Stimulated activated CD4-positive, alpha-beta T cell treated with anti-CD3 and anti-CD28 coated beads, Interleukin-4, amount 100 ng/mL, for 4 hours (primary cell): ENCODE measurements at regions not wholly inside any gene's neighbourhood (a gene's known extent, or its start where the extent isn't known, plus 50 kb on each side); places are given as distances from the start of the nearest gene placed in this dataset.

Source experiments
- DNase-seq, 2 experiments: peaks; one replicate each; pipeline ENCODE4 v3.0.0-alpha.2; 2020

DNA sequence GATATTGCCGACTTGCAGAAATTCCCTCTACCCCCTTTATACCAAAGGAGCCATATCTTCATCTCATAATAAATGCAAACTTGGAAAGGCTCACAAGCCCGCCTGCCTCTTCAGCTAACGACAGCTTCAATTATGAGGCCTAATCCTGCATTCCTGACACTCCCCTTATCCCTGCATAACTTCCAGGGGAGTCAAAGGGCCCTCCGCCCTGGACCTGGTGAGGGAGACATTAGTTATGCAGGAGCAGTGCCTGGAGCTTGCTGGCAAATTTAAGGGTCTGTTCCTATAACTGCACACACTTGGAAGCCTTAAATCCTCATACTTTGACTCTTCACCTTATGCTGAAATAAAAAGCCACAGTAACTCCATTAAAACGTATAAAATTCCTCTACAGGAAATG is 617.9 kb downstream of the BNC2 start:
- no peak for DNase-seq

DNA sequence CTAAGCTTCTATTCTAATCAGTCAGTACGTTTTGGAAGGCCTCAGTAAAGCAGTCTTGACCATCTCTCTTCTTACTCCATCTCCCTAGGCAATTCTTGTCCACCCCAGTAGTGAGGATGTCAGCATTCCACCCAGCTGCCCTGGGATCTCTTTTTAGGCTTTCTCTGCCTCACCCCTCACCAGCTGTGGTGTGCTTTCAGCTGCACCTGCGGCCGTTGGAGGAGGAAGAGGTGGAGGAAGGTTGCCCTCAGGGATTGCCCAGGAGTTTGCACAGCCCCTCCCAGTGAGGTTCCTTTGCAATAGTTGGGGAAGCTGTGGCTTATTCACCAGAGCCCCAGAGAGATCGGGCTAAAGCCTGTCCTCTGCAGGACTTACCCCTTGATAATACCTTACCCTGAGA is 615.8 kb downstream of the BNC2 start:
- no peak for DNase-seq

DNA sequence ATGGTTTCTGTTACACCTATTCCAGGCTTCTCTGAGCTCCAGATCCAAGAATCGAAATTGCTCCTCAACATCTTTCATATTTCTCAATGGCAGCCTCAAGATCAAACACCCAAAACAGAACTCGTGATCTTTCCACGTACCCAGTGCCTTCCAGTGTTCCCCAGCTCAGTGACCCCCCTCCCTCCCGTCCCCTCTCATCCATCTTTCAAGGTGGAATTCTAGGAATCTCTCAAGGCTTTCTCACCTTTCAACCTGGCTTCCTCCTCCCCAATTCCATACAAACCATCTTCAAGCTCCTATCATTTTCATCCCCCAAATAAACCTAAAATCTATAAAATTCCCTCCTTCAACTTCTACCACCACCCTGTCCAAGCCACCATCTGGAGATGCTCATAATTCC is 615.3 kb downstream of the BNC2 start:
- DNase-seq: no peak

DNA sequence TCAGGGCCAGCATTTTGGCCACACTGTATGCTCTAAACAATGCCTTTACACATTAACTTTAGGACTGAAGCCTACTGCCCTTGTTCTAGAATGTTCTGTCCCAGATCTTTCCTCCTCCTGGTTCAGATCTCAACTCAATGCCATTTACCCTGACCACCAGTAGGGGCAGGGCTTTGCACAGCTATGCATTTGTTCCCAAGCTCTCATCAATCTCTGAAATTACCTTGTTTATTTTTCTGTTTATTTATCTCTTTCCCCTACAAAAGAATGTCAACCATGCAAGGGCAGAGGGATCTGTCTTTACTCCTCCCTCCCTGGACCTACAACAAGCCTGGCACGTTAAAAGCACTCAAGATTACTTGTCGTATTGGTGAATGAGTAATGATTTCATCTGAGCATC is 612.9 kb downstream of the BNC2 start:
- DNase-seq: no peak

DNA sequence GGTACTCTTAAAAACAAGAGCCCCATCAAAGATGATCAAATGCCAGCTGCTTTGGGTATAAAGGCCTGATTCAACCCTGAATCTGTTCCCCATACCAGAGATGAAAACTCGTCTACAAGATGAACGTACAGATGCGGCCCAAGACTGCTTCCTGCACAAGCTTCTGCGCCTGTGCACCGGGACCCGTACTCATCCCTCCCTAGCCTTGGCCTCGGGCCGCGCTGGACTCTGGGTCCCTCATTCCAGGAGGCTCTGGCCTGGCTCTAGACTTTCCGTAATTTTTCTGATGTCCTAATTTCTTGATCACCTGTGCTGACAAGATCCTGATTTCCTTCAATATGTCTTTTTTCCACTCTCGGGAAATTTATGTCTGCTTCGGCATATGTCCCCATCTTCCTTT is 612.3 kb downstream of the BNC2 start:
- DNase-seq: no peak

DNA sequence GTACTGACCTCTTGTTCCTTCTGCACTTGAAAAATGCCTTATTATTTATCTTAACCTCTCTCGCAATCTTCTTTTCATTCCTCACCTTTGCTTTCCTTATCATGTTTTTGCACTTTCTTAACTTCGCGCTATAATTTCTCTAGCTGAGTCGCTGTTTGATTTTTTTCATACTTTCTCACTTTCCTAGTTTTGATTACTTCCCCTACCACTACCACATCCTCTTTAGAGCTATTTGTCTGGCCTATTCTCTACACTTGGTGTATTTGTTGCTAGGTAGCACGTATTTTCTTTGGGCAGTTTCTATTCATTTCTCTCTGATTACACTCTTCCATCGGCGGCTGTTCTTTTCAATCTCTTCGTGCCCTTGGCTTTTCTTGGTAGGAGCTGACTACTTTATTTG is 611.8 kb downstream of the BNC2 start:
- DNase-seq: no peak

DNA sequence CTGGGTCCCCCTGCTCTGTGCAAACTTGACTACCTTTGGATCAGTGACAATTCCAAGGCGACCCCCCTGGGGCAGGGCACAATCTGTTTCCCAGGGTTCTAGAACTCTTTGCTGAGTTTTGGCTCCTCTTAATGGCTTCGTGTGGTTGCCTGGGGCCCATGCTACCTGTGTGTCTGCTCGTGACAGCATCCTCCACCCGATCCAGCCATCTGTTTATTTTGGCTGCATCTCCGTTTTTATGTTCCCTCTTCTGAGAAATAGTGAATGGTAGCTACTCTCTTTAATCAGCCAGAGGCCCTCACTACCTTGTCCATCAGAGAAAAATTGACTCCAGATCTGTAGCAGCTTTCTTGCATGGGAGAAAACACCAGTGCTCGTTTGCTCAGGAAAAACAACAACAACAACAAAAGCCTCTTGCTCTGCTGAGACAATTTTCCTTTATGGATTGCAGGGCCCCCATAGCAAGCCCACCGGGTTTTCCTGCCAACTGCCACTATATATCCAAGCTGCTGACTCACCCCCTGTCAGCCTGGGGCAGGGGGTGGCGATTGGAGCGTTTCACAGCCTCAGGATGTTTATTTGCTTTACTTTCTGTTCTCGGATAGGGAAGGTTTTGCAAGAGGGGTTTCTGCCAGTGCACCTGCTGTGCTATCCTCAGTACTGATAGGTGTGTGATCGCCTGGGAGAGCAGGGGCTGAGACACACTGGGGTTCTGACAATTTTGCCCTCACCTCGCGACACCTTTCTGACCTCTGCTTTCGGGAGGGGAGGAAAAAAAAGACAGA is 607.8 kb downstream of the BNC2 start:
- no peak for DNase-seq

DNA sequence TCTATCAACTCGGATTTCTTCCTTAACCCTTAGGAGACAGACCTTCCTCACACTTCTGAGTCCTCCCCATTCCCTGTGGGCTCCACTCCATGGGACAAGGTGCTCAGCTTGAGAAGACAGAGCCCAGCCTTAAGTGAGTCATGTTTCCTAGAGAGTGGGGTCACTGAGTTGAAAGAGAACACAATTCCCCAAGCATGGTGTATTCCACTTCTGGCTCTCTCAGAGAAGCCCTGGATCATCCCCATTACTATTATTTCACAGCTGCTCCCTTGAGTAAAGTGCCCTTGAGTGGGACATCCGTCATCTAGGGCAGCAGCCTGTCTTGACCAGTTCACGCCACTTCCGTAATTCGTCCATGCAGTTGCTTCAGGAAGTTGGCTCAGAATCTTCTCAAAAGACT is 604.8 kb downstream of the BNC2 start:
- no peak for DNase-seq

DNA sequence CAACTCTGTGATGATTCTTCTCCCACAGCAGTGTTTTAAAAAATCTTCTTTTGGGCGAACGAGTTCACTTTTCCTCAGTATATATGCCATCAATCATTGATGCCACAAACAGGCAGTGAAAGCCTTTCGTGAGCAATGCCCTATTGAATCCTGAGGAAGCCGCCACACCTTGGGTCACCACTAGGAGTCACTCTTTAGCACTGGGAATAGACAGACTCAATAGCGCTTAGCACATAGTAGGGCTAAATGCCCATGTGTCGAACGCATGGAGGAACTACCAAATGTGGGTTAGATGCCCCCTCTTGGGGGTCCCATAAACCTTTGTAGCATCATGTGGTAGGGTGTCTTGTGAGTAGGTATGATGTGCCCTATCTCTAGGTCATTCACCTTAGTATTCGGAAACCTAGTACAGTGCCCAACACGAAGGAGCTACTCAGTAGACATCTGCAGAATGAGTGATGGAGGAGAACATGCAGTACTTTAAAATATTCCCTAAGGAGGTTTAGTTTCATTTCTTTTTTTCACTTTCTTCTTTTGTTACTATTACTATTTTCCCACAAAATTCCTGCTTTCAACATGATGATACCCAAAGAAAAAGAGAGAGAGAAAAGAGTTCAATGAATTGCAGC is 603.7 kb downstream of the BNC2 start:
- no peak for DNase-seq

DNA sequence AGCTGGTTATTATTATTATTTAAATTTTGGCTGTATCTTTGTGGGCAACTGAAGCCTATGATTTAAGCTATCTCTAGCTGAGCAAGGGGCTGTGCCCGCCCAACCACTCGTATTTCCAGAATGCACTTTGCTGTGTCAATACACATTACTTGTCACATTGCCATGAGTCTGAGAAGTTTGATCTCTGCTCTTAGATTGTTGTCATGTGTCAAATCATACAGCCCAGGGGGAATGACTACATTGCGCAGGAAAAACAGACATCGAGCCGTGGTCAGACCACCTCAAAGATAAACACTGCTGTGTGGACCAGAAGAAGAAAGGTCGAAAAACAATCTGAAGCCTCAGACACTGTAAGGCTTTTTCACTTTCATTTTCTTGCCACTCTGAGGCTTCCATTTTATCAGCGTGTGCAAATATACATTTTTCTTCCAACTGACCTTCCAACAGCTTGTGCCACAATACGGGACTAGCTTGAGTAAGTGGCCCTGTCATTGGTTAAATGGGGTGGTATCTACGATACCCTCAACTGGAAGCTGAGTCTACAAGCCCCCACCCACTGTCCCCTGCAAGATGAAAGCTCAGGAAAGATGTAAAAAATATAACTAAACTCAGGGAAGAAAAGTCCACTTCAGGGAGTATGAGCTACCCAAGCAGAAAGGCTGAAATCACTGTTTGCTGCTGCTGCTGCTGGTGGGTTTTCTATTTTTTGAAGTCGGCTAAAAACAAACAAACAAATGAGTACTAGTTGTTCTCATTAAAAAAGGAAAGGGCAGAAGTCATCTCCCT is 603.0 kb downstream of the BNC2 start:
- no peak for DNase-seq

DNA sequence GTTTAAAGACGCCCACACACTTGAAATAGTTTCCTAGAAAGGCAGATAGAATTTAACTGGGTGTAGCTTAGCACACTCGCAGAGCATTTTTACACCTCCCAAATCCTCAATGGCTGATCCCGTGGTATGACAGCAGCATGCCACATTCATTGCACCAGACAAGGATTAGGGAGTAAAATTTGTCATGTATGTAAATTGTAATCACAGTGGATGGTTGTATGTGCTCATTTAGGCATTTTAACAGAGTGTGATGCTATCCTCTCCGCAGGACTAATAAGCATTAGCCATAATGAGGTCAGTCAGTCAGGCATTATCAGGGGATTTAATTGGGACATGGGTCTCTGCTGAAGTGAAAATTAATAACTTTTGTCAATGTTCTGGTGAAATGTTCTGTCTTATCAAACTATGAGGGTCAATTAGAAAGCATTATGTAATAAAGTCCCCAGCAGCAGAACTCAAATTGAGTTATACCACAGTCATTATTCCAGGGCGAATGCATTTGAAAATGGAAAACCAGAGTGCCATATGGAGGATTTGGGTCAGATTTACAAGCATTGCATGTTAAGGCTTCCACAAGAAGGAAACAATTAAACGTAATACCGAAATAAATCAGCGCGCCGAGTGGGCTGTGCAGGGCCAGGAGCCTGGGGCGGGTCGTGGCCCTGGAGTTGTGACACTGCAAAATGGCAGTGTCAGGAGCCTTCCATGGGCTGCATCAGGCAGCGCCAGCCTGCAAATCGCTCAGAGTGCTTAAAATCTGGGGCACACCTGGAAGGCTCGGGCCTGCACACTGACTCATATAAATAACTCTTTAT is 602.2 kb downstream of the BNC2 start:
- DNase-seq: no peak

DNA sequence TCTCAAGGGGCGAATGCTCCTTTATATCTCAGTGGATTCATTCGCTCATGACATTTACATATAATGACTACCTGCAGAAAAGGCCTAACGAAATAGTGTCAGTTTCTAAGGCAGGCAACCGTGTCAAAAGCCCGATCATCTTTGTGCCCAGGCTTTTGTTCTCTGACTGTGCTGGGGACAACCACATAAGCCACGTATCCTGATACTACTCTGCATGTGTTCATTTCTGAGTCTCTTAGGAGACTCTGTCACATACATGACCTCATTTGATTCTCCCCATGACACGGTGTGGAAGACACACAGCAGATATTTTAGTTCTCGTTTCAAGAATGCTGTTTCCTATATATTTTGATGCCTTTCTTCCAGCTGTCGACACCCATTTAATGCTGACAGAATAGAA is 598.5 kb downstream of the BNC2 start:
- DNase-seq: no peak

DNA sequence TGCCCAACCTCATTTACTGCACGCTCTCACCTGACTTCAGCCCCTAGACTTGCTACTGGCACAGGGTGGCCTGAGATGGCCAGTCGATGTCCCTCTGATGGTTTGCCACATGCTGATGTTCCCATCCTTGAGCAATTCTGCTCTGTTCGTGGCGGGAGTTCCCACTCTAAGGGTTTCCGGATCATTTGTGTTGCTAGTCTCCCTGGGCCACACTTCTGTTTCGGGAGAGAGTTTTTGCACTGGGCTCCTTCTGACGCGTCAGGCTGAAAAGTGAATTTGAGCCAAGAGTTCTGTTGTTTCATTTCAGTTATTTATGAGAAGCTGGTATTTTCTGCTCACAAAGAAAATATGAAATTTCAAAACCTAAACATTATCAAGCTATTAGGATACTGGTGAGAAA is 597.7 kb downstream of the BNC2 start:
- no peak for DNase-seq

DNA sequence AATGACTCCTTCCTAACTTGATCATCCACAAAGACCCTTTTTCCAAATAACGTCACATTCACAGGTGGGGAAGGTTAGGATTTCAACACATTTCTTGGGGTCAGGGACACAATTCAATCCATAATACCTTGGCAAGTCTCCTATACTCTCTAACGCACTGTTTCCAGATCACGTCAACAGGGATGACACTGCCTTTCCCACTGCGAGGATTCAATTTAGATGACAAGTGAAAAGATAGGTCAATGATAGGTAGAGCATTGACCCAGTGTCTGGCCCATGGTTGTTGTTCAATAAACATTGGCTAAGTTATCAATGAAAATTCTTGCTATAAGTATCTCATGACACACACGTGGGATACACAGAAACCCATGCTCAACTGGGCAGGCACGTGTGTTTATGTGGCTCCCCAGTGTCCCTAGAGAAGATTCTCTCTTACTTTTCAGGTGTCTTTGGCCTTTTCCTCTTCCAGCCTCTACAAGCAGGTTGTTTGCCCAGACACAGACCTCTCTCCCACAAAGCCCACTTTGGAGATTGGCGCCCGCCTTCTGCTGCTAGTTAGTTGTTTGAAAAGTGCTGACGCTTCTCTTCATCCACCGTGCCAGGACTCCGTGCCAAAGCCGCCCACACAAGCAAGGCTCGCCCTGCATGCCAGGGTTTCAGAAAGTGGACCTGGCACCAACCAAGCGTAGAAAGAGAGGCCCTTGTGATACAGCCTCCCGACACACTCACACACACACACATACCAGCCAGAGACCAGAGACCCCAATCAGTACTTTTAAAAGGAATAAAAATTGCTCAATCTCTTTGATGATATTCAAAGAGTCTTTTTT is 594.5 kb downstream of the BNC2 start:
- no peak for DNase-seq

DNA sequence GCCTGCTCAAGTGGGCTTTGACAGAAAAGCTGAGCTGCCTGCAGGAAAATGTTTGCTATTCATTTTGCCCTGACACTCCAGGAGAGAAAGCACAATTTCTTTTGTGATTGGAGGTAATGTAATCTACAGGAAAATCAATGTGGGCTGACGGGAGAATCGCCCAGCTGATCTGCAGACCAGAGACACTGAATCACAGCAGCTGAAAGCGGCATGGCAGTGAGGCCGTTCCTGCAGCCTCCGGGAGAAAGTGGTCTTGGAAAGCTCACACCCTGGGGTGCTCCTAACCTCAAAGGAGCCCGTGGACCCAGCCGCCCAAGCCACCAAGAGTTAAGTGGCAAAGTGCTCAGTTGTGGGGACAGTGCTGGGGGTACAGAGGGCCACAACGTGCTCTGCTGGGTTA is 593.6 kb downstream of the BNC2 start:
- DNase-seq: no peak

DNA sequence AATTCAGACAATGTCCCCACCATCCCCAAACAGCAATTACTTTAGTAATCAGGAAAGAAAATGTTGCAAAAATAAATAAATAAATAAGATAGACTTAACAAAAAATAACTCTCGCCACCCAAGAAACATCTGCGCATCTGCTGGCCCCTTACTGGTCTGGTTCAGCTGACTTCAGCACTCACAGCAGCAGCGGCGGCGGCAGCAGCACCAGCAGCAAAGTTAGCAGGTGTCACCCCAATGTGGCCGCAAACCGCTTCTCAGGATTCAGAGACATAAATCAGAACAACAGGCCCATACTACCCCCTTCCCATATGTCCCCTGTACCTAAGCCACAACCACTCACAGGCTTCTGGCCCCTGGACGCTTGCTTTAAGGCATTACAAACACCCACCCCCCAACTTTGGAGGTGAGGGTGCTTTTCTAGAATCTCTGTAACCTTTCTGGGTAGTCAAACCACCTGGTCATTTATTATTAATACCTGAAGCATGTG is 593.0 kb downstream of the BNC2 start:
- no peak for DNase-seq

DNA sequence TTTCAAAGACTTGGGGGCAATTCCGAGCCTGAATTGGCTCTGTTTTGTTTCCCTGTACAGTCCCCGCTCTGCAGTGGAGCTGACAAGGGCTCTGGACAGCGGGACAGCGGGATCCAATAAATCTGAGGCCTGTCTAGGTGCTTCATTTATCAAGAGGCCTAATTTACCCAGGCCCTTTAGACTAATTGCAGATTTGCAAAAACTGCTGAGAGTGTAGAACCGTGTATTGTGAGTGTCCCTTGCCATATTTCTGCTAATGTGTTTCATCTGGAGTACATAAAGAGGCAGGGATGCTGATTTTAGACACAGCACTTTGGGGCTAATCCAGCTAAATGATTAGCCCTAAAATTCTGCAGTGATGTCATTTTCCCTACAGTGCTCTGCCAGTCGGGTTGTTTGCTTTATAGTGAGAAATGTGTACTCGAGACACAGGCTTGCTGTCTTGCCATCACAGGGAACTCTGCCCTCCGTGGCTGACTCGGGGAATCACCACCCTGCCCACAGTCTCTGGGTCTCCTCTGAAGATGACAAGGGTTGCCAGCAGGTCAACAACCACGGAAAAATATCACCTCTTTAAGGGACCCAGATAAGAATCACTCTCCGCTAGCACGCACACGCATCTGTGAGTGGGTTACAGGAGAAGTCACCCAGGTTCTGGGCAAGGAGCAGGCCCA is 592.0 kb downstream of the BNC2 start:
- DNase-seq: no peak

DNA sequence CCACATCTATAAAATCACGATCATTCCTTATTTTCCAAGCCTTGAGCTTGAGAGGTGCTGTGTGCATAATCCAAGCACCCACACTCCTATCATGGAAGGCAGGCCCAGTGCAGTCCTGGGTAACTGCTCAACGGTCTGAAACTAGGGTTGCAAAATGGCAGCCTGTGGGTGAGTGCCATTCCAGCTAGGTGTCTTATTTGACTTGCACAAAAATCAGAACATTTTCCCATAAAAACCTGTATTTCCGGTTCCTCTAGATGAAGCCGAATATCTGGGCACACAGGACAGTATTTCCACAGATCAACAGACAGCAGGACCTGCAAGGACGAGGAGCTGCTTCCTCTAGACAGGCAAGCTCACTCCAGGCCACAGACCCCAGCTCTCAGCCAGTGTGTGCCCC is 588.8 kb downstream of the BNC2 start:
- DNase-seq: no peak

DNA sequence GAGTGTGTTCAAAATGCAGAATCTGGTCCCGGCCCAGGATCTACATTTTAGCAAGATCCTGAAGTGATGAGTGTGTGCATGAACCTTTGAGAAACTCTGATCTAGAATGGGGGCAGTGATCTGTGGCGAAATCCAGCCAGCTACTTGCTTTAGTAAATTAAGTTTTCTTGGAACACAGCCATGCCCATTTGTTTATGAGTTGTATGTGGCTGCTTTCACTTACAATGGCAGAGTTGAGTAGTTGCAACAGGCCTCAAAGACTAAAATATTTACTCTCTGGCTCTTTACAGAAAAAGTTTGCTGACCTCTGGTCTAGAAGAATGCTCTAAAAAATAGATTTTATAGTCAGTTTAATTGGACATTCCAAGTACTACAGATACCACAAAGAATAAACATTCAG is 588.3 kb downstream of the BNC2 start:
- DNase-seq: no peak

DNA sequence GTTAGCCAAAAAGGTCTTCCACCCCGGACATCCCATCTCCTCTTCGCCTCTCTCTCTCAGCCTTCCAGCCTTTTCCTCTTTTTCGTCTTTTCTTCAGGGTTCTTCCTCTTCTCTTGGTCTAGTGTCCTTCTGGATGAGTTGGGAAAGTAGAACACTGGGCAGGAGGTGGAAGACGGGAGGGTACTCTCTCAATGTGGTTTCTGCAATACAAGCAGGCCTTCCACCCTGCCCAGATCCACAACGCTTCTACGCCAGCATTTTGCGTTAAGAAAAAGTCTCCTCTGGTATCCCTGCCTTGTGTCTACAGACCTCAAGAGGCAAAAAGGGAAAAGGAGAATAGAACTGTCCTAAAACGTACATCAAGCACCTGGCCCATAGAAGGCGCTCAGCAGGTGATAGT is 587.8 kb downstream of the BNC2 start:
- no peak for DNase-seq

DNA sequence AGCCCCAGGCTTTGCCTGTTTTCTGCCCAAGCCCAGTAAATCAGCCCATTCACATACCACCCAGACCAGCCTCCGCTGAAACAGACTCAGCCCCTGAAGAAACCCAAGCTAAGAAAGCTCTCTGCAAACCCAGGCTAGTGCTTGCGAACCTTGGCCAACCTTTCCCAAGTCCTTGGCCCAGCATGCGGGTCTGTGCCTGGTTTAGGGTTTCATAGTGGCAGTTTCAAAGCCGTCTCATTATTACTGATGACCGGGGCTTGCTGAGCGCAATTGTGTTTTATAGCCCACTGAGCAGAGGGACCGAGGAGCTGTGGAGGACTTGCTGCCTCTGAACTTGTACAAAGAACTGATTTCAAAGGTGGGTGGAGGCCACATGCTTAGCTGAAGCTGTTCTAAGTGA is 584.3 kb downstream of the BNC2 start:
- DNase-seq: no peak

DNA sequence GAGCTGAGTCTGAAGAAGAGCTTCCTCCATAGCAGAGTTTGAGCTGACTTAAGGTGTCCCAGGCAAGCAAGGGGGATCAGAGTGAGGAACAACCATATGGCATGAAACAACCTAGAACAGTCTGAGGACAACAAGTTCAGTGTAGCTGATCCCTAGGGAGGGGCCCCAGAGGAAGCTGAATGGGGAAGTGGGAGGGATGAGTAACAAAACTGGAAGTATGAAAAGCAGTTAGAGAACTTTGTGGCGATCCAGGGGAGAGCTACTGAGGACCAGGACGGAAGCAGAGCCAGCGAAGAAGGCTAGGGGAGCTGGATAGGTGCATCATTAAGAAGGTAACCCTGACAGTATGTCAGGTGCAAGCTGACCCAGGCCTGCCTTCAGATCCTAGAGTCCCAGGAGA is 580.8 kb downstream of the BNC2 start:
- no peak for DNase-seq
